Ovary (tissue), 7 donors: ENCODE measurements at regions not wholly inside any gene's neighbourhood (a gene's known extent, or its start where the extent isn't known, plus 50 kb on each side); places are given as distances from the start of the nearest gene placed in this dataset.

ENCODE experiments used
- DNase-seq, 5 donors: peaks; one replicate each; pipeline ENCODE4 v3.0.0-alpha.2; 2019 to 2020
- H3K27ac ChIP-seq, 2 donors: fragments of 200-600 bp; one replicate each; pipeline versions ENCODE4 v1.5.1 to v1.8.0; 2019 to 2022
- H3K27me3 ChIP-seq: fragments of 200-600 bp; one replicate; pipeline ENCODE4 v1.8.0; 2022
- H3K36me3 ChIP-seq: fragments of 200-600 bp; sonication (generic); one replicate; pipeline ENCODE4 v1.5.1; 2019
- H3K4me1 ChIP-seq: one replicate; pipeline ENCODE4 v1.8.1; 2013; ENCODE audit warnings: mild to moderate bottlenecking, moderate library complexity; ENCODE audit not compliant: insufficient read depth
- H3K4me3 ChIP-seq: fragments of 200-600 bp; sonication (generic); one replicate; pipeline ENCODE4 v1.5.1; 2017
- H3K9me3 ChIP-seq, 2 donors: fragments of 200-600 bp in 1 of 2; sonication (generic) in 1 of 2; one replicate each; pipeline versions ENCODE4 v1.5.1 to v1.8.1; 2013 to 2019; ENCODE audit warnings: mild to moderate bottlenecking in 1 of 2, moderate library complexity in 1 of 2
- CTCF ChIP-seq, 3 donors: fragments of 450-650 bp in 2 of 3; fragments of 200-600 bp in 1 of 3; IDR thresholded peaks; one replicate each; pipeline versions ENCODE4 v1.5.1 to v1.8.0; 2016 to 2022; ENCODE audit warnings: antibody characterized with exemption in 3 of 3, mild to moderate bottlenecking in 1 of 3
- EP300 ChIP-seq: sonication (generic); formaldehyde crosslinking; IDR thresholded peaks from one replicate; pipeline ENCODE4 v1.6.1; 2017; ENCODE audit warnings: antibody characterized with exemption
- POLR2A ChIP-seq: fragments of 450-650 bp; IDR thresholded peaks from one replicate; pipeline ENCODE4 v1.6.1; 2017; ENCODE audit warnings: antibody characterized with exemption, mild to moderate bottlenecking, moderate library complexity
- WGBS, 3 donors: extraction: QIAGEN DNeasy Blood & Tissue Kit in 1 of 3; methylation state at CpG; one replicate each; pipeline versions ENCODE4 v1.1.5 to v1.1.7; 2013 to 2017; 5-methylcytosine and 5-hydroxymethylcytosine counted together
- intact Hi-C, 4 donors: fragments of 100-400 bp; cut with DNase I; formaldehyde crosslinking; loops; one replicate each; pipeline versions ENCODE4 v1.11.0 to v1.15.1; 2022 to 2023
- donor health status: DM: no; HTN: no; CAD: no; lungs with moderate emphysema.
- donor health status: DM: no; HTN: no; CAD: no.
- donor health status: Bipolar disorder and iron deficiency.
- donor health status: DM: no; HTN: no; CAD: no.
- donor health status: DM: yes; HTN: yes; CAD: no.

- no peaks in the 10 kb centered on the region for H3K9me3 ChIP-seq
- no peak for DNase-seq
- no peak for TF ChIP-seq EP300
- no peak for TF ChIP-seq POLR2A
- TF ChIP-seq CTCF (IDR thresholded peaks at IDR 0.05): no peak
- 32 to 43% (median 35%) methylated on average over 5 of the region's 5 CpGs for WGBS, 3 donors
- H3K4me1 ChIP-seq: no peaks in the 10 kb centered on the region
- intact Hi-C loops: no loop called here
- H3K27ac ChIP-seq: no peak overlapping the region
- no peaks in the 10 kb centered on the region for H3K36me3 ChIP-seq
- no peak overlapping the region for H3K4me3 ChIP-seq
- H3K27me3 ChIP-seq: no peaks in the 10 kb centered on the region
Measured at GRCh38 chr5:8720506-8720905, 825.4 kb downstream of the SEMA5A start.

GRCh38 chr5:8721536-8721935 lies 824.3 kb downstream of the SEMA5A start:
- no peak overlapping the region for H3K27ac ChIP-seq
- intact Hi-C loops: no loop called here
- H3K36me3 ChIP-seq: no peaks in the 10 kb centered on the region
- no peak overlapping the region for H3K4me3 ChIP-seq
- TF ChIP-seq POLR2A: no peak
- no peaks in the 10 kb centered on the region for H3K27me3 ChIP-seq
- H3K4me1 ChIP-seq: no peaks in the 10 kb centered on the region
- WGBS, 3 donors: 78 to 89% (median 84%) methylated on average over 1 of the region's 1 CpG
- DNase-seq: no peak
- H3K9me3 ChIP-seq: no peaks in the 10 kb centered on the region

GRCh38 chr5:8726383-8727036 lies 819.4 kb downstream of the SEMA5A start:
- no peaks in the 10 kb centered on the region for H3K36me3 ChIP-seq
- no peaks in the 10 kb centered on the region for H3K27me3 ChIP-seq
- 84 to 86% (median 86%) methylated on average over 11 of the region's 11 CpGs for WGBS, 3 donors

GRCh38 chr5:8727396-8727795 lies 818.5 kb downstream of the SEMA5A start:
- Histone ChIP-seq H3K4me3 (no peak overlapping the region), H3K9me3 (no peaks in the 10 kb centered on the region), H3K27me3 (no peaks in the 10 kb centered on the region), H3K36me3 (no peaks in the 10 kb centered on the region), H3K4me1 (no peaks in the 10 kb centered on the region), H3K27ac (no peak overlapping the region)
- TF ChIP-seq CTCF (IDR thresholded peaks at IDR 0.05): no peak
- no peak for TF ChIP-seq POLR2A
- no peak for TF ChIP-seq EP300
- 68 to 75% (median 70%) methylated on average over 4 of the region's 4 CpGs for WGBS, 3 donors
- intact Hi-C loops: no loop called here
- no peak for DNase-seq

More at GRCh38 chr5:8726383-8727036, 819.4 kb downstream of the SEMA5A start:
- H3K9me3 ChIP-seq: no peaks in the 10 kb centered on the region
- intact Hi-C loops: no loop called here
- DNase-seq: no peak
- H3K27ac ChIP-seq: no peak overlapping the region
- no peak overlapping the region for H3K4me3 ChIP-seq
- no peaks in the 10 kb centered on the region for H3K4me1 ChIP-seq
- TF ChIP-seq EP300: no peak
- TF ChIP-seq CTCF (IDR thresholded peaks at IDR 0.05): no peak
- no peak for TF ChIP-seq POLR2A

- Histone ChIP-seq H3K4me1 (no peaks in the 10 kb centered on the region), H3K9me3 (no peaks in the 10 kb centered on the region), H3K27ac (no peak overlapping the region), H3K27me3 (no peaks in the 10 kb centered on the region), H3K36me3 (no peaks in the 10 kb centered on the region), H3K4me3 (no peak overlapping the region)
- no peak for DNase-seq
- WGBS, 3 donors: 5 to 17% (median 5%) methylated on average over 1 of the region's 1 CpG
- intact Hi-C loops: no loop called here
- TF ChIP-seq POLR2A: no peak
- no peak for TF ChIP-seq CTCF (IDR thresholded peaks at IDR 0.05)
- TF ChIP-seq EP300: no peak
Measured at GRCh38 chr5:8729437-8729836, 816.4 kb downstream of the SEMA5A start.
